Thymus (tissue), 11 donors: ENCODE measurements at regions not wholly inside any gene's neighbourhood (a gene's known extent, or its start where the extent isn't known, plus 50 kb on each side); places are given as distances from the start of the nearest gene placed in this dataset.

Source experiments
- DNase-seq, 9 donors: peaks; one replicate each; pipeline ENCODE4 v3.0.0-alpha.2; 2013; ENCODE audit warnings: low spot score in 9 of 9, low read depth in 6 of 9, missing footprints in 1 of 9
- H3K27ac ChIP-seq, 2 donors: one replicate each; pipeline ENCODE4 v1.5.1; 2013; ENCODE audit warnings: control low read depth in 1 of 2, low read depth in 1 of 2, low read length in 1 of 2, mild to moderate bottlenecking in 1 of 2, moderate library complexity in 1 of 2
- H3K27me3 ChIP-seq, 2 donors: one replicate each; pipeline ENCODE4 v1.5.1; 2013; ENCODE audit warnings: low read length in 1 of 2; ENCODE audit not compliant: control insufficient read depth in 2 of 2, insufficient read depth in 1 of 2
- H3K36me3 ChIP-seq, 2 donors: one replicate each; pipeline ENCODE4 v1.5.1; 2013; ENCODE audit warnings: low read length in 1 of 2, mild to moderate bottlenecking in 1 of 2, moderate library complexity in 1 of 2; ENCODE audit not compliant: control insufficient read depth in 2 of 2, insufficient read depth in 2 of 2
- H3K4me1 ChIP-seq, 2 donors: one replicate each; pipeline ENCODE4 v1.5.1; 2013; ENCODE audit warnings: low read length in 2 of 2; ENCODE audit not compliant: control insufficient read depth in 2 of 2, insufficient read depth in 2 of 2
- H3K4me3 ChIP-seq, 2 donors: one replicate each; pipeline ENCODE4 v1.5.1; 2013; ENCODE audit warnings: low read length in 2 of 2, control low read depth in 1 of 2, mild to moderate bottlenecking in 1 of 2
- H3K9me3 ChIP-seq, 2 donors: one replicate each; pipeline ENCODE4 v1.5.1; 2013; ENCODE audit warnings: low read length in 1 of 2, mild to moderate bottlenecking in 1 of 2; ENCODE audit not compliant: control insufficient read depth in 2 of 2, insufficient read depth in 1 of 2
- whole genome bisulfite sequencing: extraction: QIAGEN DNeasy Blood & Tissue Kit; methylation state at CpG from one replicate; pipeline ENCODE4 v1.1.7; 2013; 5-methylcytosine and 5-hydroxymethylcytosine counted together
- donor health status: healthy.

- H3K4me1 ChIP-seq: no peaks in the 10 kb centered on the region
- no peak overlapping the region for H3K4me3 ChIP-seq
- no peak for DNase-seq
- no peaks in the 10 kb centered on the region for H3K36me3 ChIP-seq
- H3K27me3 ChIP-seq: no peaks in the 10 kb centered on the region
- no peak overlapping the region for H3K27ac ChIP-seq
- WGBS: 93% methylated on average over 3 of the region's 3 CpGs
- no peaks in the 10 kb centered on the region for H3K9me3 ChIP-seq
Measured at GRCh38 chr3:156769721-156770654, 56.2 kb upstream of the LEKR1 start.

GRCh38 chr3:156770699-156771414 lies 55.3 kb upstream of the LEKR1 start:
- H3K36me3 ChIP-seq: no peaks in the 10 kb centered on the region
- H3K4me3 ChIP-seq: no peak overlapping the region
- no peaks in the 10 kb centered on the region for H3K27me3 ChIP-seq
- no peaks in the 10 kb centered on the region for H3K9me3 ChIP-seq
- no peak overlapping the region for H3K27ac ChIP-seq
- no peaks in the 10 kb centered on the region for H3K4me1 ChIP-seq
- no peak for DNase-seq
- 94% methylated on average over 6 of the region's 6 CpGs for WGBS

- no peak overlapping the region for H3K27ac ChIP-seq
- H3K27me3 ChIP-seq: no peaks in the 10 kb centered on the region
- no peaks in the 10 kb centered on the region for H3K4me1 ChIP-seq
- DNase-seq: no peak
- WGBS: 20% methylated on average over 2 of the region's 2 CpGs
- H3K9me3 ChIP-seq: no peaks in the 10 kb centered on the region
- H3K4me3 ChIP-seq: no peak overlapping the region
- H3K36me3 ChIP-seq: no peaks in the 10 kb centered on the region
Measured at GRCh38 chr3:156772588-156773206, 53.5 kb upstream of the LEKR1 start.

- Histone ChIP-seq H3K27me3 (no peaks in the 10 kb centered on the region), H3K4me1 (no peaks in the 10 kb centered on the region), H3K36me3 (no peaks in the 10 kb centered on the region), H3K9me3 (no peaks in the 10 kb centered on the region), H3K27ac (no peak overlapping the region), H3K4me3 (no peak overlapping the region)
- DNase-seq: no peak
- WGBS: 37% methylated on average over 2 of the region's 2 CpGs
Measured at GRCh38 chr3:156776031-156776430, 50.1 kb upstream of the LEKR1 start.
